ENCODE measurements at regions not wholly inside any gene's neighbourhood (a gene's known extent, or its start where the extent isn't known, plus 50 kb on each side); places are given as distances from the start of the nearest gene placed in this dataset.

DNA sequence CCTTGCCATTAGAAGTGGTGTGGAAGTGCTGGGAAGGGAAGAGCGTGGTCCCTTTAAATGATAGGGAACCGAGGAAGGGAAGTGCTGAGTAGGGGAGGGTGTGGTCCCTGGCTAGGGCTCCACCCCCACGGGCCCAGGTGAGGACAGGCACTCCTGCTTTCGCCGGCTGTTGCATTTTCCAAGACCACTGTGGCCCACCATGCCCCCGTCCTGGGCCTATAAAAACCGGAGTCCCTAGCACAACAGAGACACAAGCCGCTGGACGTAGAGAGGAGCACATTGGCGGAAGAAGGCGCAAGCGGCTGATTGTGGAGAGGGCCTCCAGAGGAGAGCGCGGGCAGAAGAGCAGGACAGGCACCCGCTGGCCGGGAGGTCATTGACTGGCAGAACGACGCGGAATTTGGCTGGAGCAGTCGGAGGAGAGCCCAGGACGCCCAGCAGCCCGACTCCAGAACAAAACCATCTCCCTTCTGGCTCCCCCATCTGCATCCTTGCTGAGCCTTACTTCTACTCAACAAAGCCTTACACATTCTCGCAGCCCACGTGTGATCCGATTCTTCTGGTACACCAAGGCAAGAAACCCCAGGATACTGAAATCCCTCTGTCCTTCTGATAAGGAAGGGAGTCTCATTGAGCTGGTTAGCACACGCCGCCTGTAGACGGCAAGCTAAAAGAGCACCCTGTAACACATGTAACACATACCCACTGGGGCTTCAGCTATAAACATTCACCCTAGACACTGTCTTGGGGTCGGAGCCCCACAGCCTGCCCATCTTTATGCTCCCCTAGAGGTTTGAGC is 146.2 kb upstream of the LYZL1 start:
- no peak overlapping the region for H3K4me3 ChIP-seq (ENCODE audit: low read depth, low read length)
- TF ChIP-seq, protein P1, sequence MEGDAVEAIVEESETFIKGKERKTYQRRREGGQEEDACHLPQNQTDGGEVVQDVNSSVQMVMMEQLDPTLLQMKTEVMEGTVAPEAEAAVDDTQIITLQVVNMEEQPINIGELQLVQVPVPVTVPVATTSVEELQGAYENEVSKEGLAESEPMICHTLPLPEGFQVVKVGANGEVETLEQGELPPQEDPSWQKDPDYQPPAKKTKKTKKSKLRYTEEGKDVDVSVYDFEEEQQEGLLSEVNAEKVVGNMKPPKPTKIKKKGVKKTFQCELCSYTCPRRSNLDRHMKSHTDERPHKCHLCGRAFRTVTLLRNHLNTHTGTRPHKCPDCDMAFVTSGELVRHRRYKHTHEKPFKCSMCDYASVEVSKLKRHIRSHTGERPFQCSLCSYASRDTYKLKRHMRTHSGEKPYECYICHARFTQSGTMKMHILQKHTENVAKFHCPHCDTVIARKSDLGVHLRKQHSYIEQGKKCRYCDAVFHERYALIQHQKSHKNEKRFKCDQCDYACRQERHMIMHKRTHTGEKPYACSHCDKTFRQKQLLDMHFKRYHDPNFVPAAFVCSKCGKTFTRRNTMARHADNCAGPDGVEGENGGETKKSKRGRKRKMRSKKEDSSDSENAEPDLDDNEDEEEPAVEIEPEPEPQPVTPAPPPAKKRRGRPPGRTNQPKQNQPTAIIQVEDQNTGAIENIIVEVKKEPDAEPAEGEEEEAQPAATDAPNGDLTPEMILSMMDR (IDR thresholded peaks at IDR 0.05; ENCODE audit: low read depth, low read length, missing control alignments), result no peak
- DNase-seq (ENCODE audit: low read depth), result no peak

DNA sequence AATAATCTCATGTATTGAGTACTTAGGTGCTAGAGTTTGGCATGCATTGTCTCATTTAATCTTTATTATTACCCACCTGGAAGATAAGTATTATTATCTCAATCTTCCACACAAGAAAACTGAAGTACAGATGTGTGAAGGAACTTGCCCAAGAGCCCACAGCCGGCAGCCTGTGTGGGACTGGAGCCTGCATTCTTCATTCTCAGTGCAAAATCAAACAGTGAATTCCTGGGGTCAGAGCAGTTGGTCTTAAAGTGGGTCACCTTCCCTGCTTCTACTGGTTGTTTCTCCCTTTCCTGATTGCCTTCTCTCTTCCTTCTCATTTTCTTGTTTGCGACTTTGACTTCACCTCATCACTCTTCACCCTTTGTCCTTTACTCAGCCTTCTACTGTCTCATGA is 144.7 kb upstream of the LYZL1 start:
- TF ChIP-seq, protein P1 (IDR thresholded peaks at IDR 0.05; ENCODE audit: low read depth, low read length, missing control alignments), result no peak
- no peak for DNase-seq (ENCODE audit: low read depth)
- no peak overlapping the region for H3K4me3 ChIP-seq (ENCODE audit: low read depth, low read length)

DNA sequence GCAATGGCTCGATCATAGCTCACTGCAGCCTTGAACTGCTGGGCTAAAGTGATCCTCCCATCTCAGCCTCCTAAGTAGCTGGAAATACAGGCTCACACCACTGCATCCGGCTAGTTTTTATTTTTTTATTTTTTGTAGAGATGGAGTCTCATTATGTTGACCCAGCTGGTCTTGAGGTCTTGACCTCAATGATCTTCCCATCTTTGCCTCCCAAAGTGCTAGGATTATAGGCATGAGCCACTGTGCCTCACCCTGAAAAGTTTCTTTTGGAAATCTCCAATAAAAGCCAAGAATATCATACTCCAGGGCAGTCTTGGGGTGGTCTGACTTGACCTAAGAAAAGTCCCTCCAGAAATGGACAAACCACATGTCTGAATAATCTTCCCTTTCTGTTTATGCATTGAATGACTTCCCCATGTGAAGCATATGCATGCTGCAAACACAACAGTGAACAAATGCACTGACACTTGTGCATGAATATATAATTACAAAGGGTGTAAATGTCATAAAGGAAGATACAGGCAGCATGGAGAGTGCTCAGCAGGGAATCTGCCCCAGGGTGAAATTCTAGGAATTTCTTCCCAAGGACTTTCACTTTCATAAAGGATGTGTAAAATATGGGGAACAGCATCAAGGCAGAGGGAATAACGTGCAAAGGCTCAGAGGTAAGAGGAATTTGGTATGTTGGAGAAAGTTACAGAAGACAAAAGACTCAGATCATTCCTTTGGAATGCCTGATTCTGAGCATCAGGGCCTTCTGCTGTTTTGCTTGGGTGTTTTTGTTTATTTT is 142.4 kb upstream of the LYZL1 start:
- TF ChIP-seq, protein P1 (IDR thresholded peaks at IDR 0.05; ENCODE audit: low read depth, low read length, missing control alignments), result no peak
- no peak for DNase-seq (ENCODE audit: low read depth)
- no peak overlapping the region for H3K4me3 ChIP-seq (ENCODE audit: low read depth, low read length)

DNA sequence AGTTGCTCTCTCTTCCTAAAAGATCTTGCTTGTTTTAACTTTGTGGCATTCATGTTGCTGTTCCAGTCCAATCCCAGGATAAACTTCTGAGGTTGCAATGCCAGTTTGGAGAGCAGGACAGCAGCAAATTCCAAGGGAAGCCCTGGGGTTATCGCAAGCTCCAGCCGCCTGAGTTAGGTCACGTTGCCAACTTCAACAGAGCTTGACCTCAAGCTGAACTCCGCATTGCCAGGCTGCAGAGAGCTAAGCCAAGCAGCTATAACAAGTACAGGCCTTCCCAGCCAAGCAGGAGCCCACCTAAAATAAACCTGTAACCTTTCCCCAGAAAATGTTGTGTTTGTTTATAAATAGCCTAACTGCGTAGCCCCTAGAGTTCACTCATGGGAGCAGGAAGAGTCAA is 138.9 kb upstream of the LYZL1 start:
- TF ChIP-seq, protein P1 (IDR thresholded peaks at IDR 0.05; ENCODE audit: low read depth, low read length, missing control alignments), result no peak
- no peak overlapping the region for H3K4me3 ChIP-seq (ENCODE audit: low read depth, low read length)

DNA sequence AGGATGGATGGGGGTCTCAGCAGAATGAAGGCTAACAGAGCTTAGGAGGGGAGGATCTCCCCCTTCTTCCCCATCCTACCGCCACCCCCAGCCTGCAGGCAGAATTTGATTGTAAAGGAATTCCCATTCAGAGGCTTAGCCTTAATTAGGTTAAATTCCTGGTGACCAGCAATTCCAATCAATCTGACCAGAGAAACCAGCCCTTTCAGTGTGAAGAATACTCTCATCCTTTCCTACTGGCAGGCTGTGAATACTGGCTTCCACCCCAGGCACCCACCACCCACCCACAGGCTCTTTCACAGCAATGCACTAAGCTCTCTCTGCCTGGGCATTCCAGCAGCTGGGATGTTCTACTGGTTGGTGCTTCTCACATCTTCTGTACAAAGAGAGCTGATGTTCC is 137.9 kb upstream of the LYZL1 start:
- TF ChIP-seq, protein P1 (IDR thresholded peaks at IDR 0.05; ENCODE audit: low read depth, low read length, missing control alignments), result no peak
- DNase-seq (ENCODE audit: low read depth), result no peak
- H3K4me3 ChIP-seq (ENCODE audit: low read depth, low read length), result no peak overlapping the region

More for the DNA sequence above, 138.9 kb upstream of the LYZL1 start:
- no peak for DNase-seq (ENCODE audit: low read depth)

DNA sequence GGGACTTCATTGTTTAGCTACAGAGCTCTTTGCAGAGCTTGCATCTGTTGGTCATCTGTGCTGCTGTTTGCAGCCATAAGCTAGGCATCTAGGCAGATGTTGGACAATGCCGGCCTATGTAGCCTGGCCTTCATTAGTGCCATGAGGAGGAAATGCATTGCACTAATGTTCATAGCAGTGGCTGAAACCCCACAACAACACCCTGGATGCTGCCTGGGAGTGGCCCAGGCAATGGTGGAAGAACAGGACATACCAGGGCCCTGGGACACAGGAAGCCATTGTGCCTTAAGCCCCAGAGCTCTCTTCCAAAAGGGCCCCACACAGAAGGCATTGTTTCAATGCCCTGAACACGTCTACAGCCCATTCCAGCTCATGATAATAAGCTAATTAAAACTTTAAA is 131.5 kb upstream of the LYZL1 start:
- TF ChIP-seq, protein P1 (IDR thresholded peaks at IDR 0.05; ENCODE audit: low read depth, low read length, missing control alignments), result no peak
- H3K4me3 ChIP-seq (ENCODE audit: low read depth, low read length), result no peak overlapping the region
- no peak for DNase-seq (ENCODE audit: low read depth)
